DND-41 (cell line): ENCODE measurements at regions not wholly inside any gene's neighbourhood (a gene's known extent, or its start where the extent isn't known, plus 50 kb on each side); places are given as distances from the start of the nearest gene placed in this dataset.

Experiments used
- ATAC-seq: fragments of 200-7000 bp; cut with Tn5 transposase; 3 replicates; pipeline ENCODE4 v1.9.1; 2021; ENCODE audit warnings: low read depth; ENCODE audit not compliant: insufficient read depth
- DNase-seq: peaks from one replicate; pipeline ENCODE4 v3.0.0-alpha.2; 2020
- H2AFZ ChIP-seq: 2 replicates; pipeline ENCODE4 v1.6.0; 2012; ENCODE audit warnings: low read depth, low read length
- H3K27ac ChIP-seq: 2 replicates; pipeline ENCODE4 v1.5.1; 2012; ENCODE audit warnings: low read length, inconsistent platforms
- H3K27me3 ChIP-seq: fragments of 200-600 bp; sonication (generic); 2 replicates; pipeline ENCODE4 v1.6.0; 2012; ENCODE audit warnings: low read length, mild to moderate bottlenecking, inconsistent platforms; ENCODE audit not compliant: insufficient read depth, poor library complexity
- H3K36me3 ChIP-seq: 2 replicates; pipeline ENCODE4 v1.5.1; 2012; ENCODE audit warnings: low read length, inconsistent platforms; ENCODE audit not compliant: insufficient read depth
- H3K4me1 ChIP-seq: 2 replicates; pipeline ENCODE4 v1.5.1; 2012; ENCODE audit warnings: mild to moderate bottlenecking, low read length; ENCODE audit not compliant: insufficient read depth
- H3K4me2 ChIP-seq: 2 replicates; pipeline ENCODE4 v1.6.0; 2012; ENCODE audit warnings: mild to moderate bottlenecking, moderate library complexity, low read length, inconsistent platforms; ENCODE audit not compliant: insufficient read depth
- H3K4me3 ChIP-seq, 2 experiments: fragments of 200-600 bp in 1 of 2; shearing (Covaris generic) in 1 of 2; 2 replicates each; pipeline ENCODE4 v1.5.1; 2012 to 2016; ENCODE audit warnings: inconsistent platforms in 2 of 2, low read length in 2 of 2, mild to moderate bottlenecking in 2 of 2, low read depth in 1 of 2, moderate library complexity in 1 of 2
- H3K79me2 ChIP-seq: 2 replicates; pipeline ENCODE4 v1.6.0; 2012; ENCODE audit warnings: low read length, inconsistent platforms; ENCODE audit not compliant: insufficient read depth
- H3K9ac ChIP-seq: 2 replicates; pipeline ENCODE4 v1.6.0; 2012; ENCODE audit warnings: low read depth, mild to moderate bottlenecking, inconsistent platforms, low read length, moderate library complexity
- H3K9me3 ChIP-seq: 2 replicates; pipeline ENCODE4 v1.5.1; 2012; ENCODE audit warnings: low read length, moderate library complexity, mild to moderate bottlenecking, inconsistent platforms; ENCODE audit not compliant: insufficient read depth, severe bottlenecking
- H4K20me1 ChIP-seq: 2 replicates; pipeline ENCODE4 v1.6.0; 2012; ENCODE audit warnings: low read length; ENCODE audit not compliant: insufficient read depth
- CTCF ChIP-seq: IDR thresholded peaks from 2 replicates; pipeline ENCODE4 v1.5.1; 2012; ENCODE audit warnings: borderline replicate concordance, low read length, moderate library complexity, mild to moderate bottlenecking; ENCODE audit not compliant: poor library complexity, severe bottlenecking; ENCODE audit errors: extremely low read depth
- EZH2 ChIP-seq: IDR thresholded peaks from 3 replicates; pipeline ENCODE4 v1.6.1; 2012; ENCODE audit warnings: borderline replicate concordance, low read depth, mild to moderate bottlenecking, moderate library complexity, low read length, inconsistent platforms; ENCODE audit not compliant: severe bottlenecking

DNA sequence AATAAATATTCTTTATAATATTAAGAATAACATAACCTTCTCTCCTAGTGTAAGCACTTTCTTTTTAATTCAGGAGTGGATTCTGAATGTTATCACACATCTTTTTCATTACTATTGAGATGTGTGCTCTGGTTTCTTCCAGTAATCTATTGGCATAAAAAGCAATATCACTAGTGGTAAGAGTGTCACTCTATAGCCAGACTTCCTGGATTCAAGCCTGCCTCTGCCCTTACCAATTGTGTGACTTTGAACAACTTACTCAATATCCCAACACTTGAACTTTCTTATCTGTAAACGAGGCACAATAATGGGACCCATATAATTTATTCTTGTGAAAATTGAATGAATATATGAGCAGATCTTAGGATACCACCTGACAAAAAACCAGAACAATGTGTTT, 71.0 kb downstream of the SEM1 start:
- Histone ChIP-seq H4K20me1 (no peaks in the 10 kb centered on the region), H3K79me2 (no peaks in the 10 kb centered on the region), H3K36me3 (no peaks in the 10 kb centered on the region), H3K4me2 (no peak overlapping the region), H3K9me3 (no peaks in the 10 kb centered on the region), H3K4me1 (no peaks in the 10 kb centered on the region), H3K9ac (no peak overlapping the region), H2AFZ (no peak overlapping the region), H3K27me3 (no peaks in the 10 kb centered on the region), H3K27ac (no peak overlapping the region), H3K4me3 (no peak overlapping the region)
- DNase-seq = no peak
- no peak for ATAC-seq
- no peak for TF ChIP-seq CTCF
- TF ChIP-seq EZH2 = no peak

- no peaks in the 10 kb centered on the region for H4K20me1 ChIP-seq
- DNase-seq (no peak), ATAC-seq (no peak)
- H3K4me3 ChIP-seq = no peak overlapping the region
- H3K27ac ChIP-seq = no peak overlapping the region
- H3K4me2 ChIP-seq = no peak overlapping the region
- no peak overlapping the region for H3K9ac ChIP-seq
- H3K4me1 ChIP-seq = no peaks in the 10 kb centered on the region
- no peaks in the 10 kb centered on the region for H3K36me3 ChIP-seq
- TF ChIP-seq CTCF = no peak
- TF ChIP-seq EZH2 = no peak
- H3K9me3 ChIP-seq = no peaks in the 10 kb centered on the region
- H3K27me3 ChIP-seq = no peaks in the 10 kb centered on the region
- H2AFZ ChIP-seq = no peak overlapping the region
- H3K79me2 ChIP-seq = no peaks in the 10 kb centered on the region
Measured at GRCh38 chr7:96637522-96637921, 72.1 kb downstream of the SEM1 start.

DNA sequence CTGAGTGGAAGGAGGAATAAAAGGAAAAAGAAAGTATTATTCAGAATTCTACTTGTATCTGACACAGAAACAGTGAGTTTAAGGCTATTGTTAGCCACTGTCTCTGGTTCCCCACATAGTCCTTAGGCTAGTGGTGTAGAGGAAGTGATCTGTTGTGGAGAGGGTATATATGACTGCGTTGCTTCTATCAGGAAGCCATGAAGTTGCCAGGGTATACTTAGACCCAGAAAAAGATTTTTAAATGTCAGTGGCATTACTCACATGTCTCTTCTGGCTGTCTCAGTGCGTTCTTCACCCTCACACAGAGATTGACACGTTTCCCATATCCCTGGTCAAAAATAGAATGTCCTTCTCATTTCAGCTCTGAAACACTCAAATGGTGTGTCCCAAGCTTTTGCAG, 72.7 kb downstream of the SEM1 start:
- no peaks in the 10 kb centered on the region for H3K27me3 ChIP-seq
- ATAC-seq (no peak), DNase-seq (no peak)

More for the DNA sequence above, 72.7 kb downstream of the SEM1 start:
- Histone ChIP-seq H3K4me3 (no peak overlapping the region), H3K79me2 (no peaks in the 10 kb centered on the region), H3K4me2 (no peak overlapping the region), H2AFZ (no peak overlapping the region), H3K36me3 (no peaks in the 10 kb centered on the region), H3K9me3 (no peaks in the 10 kb centered on the region), H4K20me1 (no peaks in the 10 kb centered on the region), H3K9ac (no peak overlapping the region), H3K27ac (no peak overlapping the region), H3K4me1 (no peaks in the 10 kb centered on the region)
- TF ChIP-seq CTCF (no peak), EZH2 (no peak)
